ENCODE measurements at regions not wholly inside any gene's neighbourhood (a gene's known extent, or its start where the extent isn't known, plus 50 kb on each side); places are given as distances from the start of the nearest gene placed in this dataset.

DNA sequence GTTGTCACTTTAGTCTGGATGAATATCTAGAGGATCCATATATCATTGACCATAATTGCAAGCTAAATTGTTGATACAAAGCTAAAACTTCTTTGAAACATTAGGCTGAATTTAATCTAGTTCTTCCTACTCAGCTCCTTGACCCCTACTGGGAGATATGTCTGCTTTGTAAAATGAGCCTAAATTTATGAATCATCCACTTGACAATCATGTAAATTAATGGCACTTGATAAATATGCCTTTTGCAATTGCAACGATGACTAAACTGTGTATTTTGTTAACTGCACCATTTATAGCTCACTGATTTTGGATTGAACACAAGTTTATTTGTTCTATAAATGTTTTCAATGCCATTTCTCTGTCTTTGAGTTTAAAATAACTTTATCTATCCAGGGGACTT is 1616.5 kb upstream of the FLRT2 start:
- DNase-seq (ENCODE audit: low read depth, low spot score) (no peak), FAIRE-seq (no peak)
- Histone ChIP-seq H4K20me1 (replicated peaks; ENCODE audit: control insufficient read depth, extremely low read depth, insufficient read depth, low read length) (no peaks in the 10 kb centered on the region), H3K79me2 (ENCODE audit: control insufficient read depth, insufficient read depth, low read length) (no peaks in the 10 kb centered on the region), H3K9me1 (replicated peaks; ENCODE audit: control insufficient read depth, extremely low read depth, insufficient read depth, low read length) (no peaks in the 10 kb centered on the region), H2AFZ (ENCODE audit: low read depth, low read length) (no peak overlapping the region), H3K4me3 (replicated peaks in 1 of 3; ENCODE audit: insufficient read depth in 1 of 3, low read depth in 1 of 3, low read length in 3 of 3) (no peak overlapping the region), H3K9me3 (replicated peaks; ENCODE audit: control insufficient read depth, insufficient read depth, low read length) (no peaks in the 10 kb centered on the region), H3K27me3 (ENCODE audit: control insufficient read depth in 2 of 2, insufficient read depth in 2 of 2, low read length in 2 of 2) (no peaks in the 10 kb centered on the region), H3K36me3 (ENCODE audit: control insufficient read depth in 2 of 2, extremely low read depth in 1 of 2, insufficient read depth in 2 of 2, low read length in 2 of 2) (no peaks in the 10 kb centered on the region), H3K4me2 (ENCODE audit: insufficient read depth, low read length) (no peak overlapping the region), H3K4me1 (ENCODE audit: control insufficient read depth, extremely low read depth, insufficient read depth, low read length) (no peaks in the 10 kb centered on the region), H3K27ac (ENCODE audit: insufficient read depth, low read depth, low read length) (no peak overlapping the region), H3K9ac (replicated peaks; ENCODE audit: extremely low read depth, insufficient read depth, low read length) (no peak overlapping the region)
- no peak for TF ChIP-seq POLR2AphosphoS5 (IDR thresholded peaks at IDR 0.05; ENCODE audit: insufficient read depth, low read depth, low read length)
- no peak for TF ChIP-seq MYC (IDR thresholded peaks at IDR 0.05; ENCODE audit: low read depth, low read length)
- TF ChIP-seq POLR2A (IDR thresholded peaks at IDR 0.05; ENCODE audit: low read depth, low read length): no peak
- TF ChIP-seq FOS (IDR thresholded peaks at IDR 0.05; ENCODE audit: borderline replicate concordance, insufficient read depth, low read length): no peak
- no peak for TF ChIP-seq JUN (IDR thresholded peaks at IDR 0.05; ENCODE audit: borderline replicate concordance, insufficient read depth, insufficient read length, low read depth)
- TF ChIP-seq GATA2 (IDR thresholded peaks at IDR 0.05; ENCODE audit: insufficient read depth, insufficient read length, low read depth, low read length): no peak
- TF ChIP-seq EZH2 (IDR thresholded peaks at IDR 0.05; ENCODE audit: borderline replicate concordance, low read depth, low read length, severe bottlenecking): no peak
- TF ChIP-seq, protein P1, sequence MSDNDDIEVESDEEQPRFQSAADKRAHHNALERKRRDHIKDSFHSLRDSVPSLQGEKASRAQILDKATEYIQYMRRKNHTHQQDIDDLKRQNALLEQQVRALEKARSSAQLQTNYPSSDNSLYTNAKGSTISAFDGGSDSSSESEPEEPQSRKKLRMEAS (IDR thresholded peaks at IDR 0.05; ENCODE audit: insufficient read depth, insufficient read length): no peak
- TF ChIP-seq, protein P2, sequence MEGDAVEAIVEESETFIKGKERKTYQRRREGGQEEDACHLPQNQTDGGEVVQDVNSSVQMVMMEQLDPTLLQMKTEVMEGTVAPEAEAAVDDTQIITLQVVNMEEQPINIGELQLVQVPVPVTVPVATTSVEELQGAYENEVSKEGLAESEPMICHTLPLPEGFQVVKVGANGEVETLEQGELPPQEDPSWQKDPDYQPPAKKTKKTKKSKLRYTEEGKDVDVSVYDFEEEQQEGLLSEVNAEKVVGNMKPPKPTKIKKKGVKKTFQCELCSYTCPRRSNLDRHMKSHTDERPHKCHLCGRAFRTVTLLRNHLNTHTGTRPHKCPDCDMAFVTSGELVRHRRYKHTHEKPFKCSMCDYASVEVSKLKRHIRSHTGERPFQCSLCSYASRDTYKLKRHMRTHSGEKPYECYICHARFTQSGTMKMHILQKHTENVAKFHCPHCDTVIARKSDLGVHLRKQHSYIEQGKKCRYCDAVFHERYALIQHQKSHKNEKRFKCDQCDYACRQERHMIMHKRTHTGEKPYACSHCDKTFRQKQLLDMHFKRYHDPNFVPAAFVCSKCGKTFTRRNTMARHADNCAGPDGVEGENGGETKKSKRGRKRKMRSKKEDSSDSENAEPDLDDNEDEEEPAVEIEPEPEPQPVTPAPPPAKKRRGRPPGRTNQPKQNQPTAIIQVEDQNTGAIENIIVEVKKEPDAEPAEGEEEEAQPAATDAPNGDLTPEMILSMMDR (IDR thresholded peaks at IDR 0.05; ENCODE audit: extremely low read depth in 1 of 2, insufficient read depth in 1 of 2, low read depth in 1 of 2, low read length in 2 of 2): no peak
- dilution Hi-C loops (cut with MboI; ENCODE audit: extremely low pct_ligation_motif_present, low sequenced_read_pairs): no loop called here
- POLR2A ChIA-PET: interaction anchor here (0.7 kb wide), 1 partner anchor 38 kb away, joined by 3 read pairs; no protein-coding TSS in a partner anchor
- intact Hi-C loops (cut with micrococcal nuclease): no loop called here
- CTCF ChIA-PET: interaction anchor here (1.4 to 3.0 kb wide), 2 partner anchors 8 to 13 kb away, joined by 5 to 11 read pairs; no protein-coding TSS in a partner anchor
- no TSS peak for BruUV-seq (replicated peaks)
